HG03039 (cell line): ENCODE measurements at regions not wholly inside any gene's neighbourhood (a gene's known extent, or its start where the extent isn't known, plus 50 kb on each side); places are given as distances from the start of the nearest gene placed in this dataset.

ENCODE experiments used
- ATAC-seq: cut with Tn5 transposase; IDR thresholded peaks from one replicate; pipeline ENCODE4 v1.9.1; 2021; ENCODE audit warnings: mild to moderate bottlenecking, moderate library complexity; ENCODE audit not compliant: unreplicated experiment

GRCh38 chr2:193556766-193557470 is 1362.2 kb upstream of the TMEFF2 start:
- no peak for ATAC-seq

GRCh38 chr2:193549661-193550060 is 1354.9 kb upstream of the TMEFF2 start:
- ATAC-seq, result no peak

GRCh38 chr2:193542762-193543161 is 1348.0 kb upstream of the TMEFF2 start:
- no peak for ATAC-seq

GRCh38 chr2:193539188-193539587 is 1344.5 kb upstream of the TMEFF2 start:
- peak; percentile 83 for ATAC-seq

GRCh38 chr2:193538061-193538460 is 1343.3 kb upstream of the TMEFF2 start:
- ATAC-seq, result no peak

- ATAC-seq, result no peak
Measured at GRCh38 chr2:193537531-193537930, 1342.8 kb upstream of the TMEFF2 start.

GRCh38 chr2:193528458-193528857 is 1333.7 kb upstream of the TMEFF2 start:
- ATAC-seq, result no peak

- no peak for ATAC-seq
Measured at GRCh38 chr2:193527146-193527545, 1332.4 kb upstream of the TMEFF2 start.

- no peak for ATAC-seq
Measured at GRCh38 chr2:193523662-193524061, 1328.9 kb upstream of the TMEFF2 start.

- ATAC-seq, result no peak
Measured at GRCh38 chr2:193521523-193521922, 1326.8 kb upstream of the TMEFF2 start.

- no peak for ATAC-seq
Measured at GRCh38 chr2:193520709-193521458, 1326.2 kb upstream of the TMEFF2 start.

- ATAC-seq, result no peak
Measured at GRCh38 chr2:193518041-193518817, 1323.5 kb upstream of the TMEFF2 start.

- no peak for ATAC-seq
Measured at GRCh38 chr2:193517615-193518014, 1322.9 kb upstream of the TMEFF2 start.

GRCh38 chr2:193506035-193506434 is 1311.3 kb upstream of the TMEFF2 start:
- no peak for ATAC-seq

GRCh38 chr2:193505620-193506019 is 1310.9 kb upstream of the TMEFF2 start:
- ATAC-seq, result no peak

- no peak for ATAC-seq
Measured at GRCh38 chr2:193502363-193503035, 1307.8 kb upstream of the TMEFF2 start.

GRCh38 chr2:193496786-193497185 is 1302.1 kb upstream of the TMEFF2 start:
- no peak for ATAC-seq

GRCh38 chr2:193482557-193482956 is 1287.8 kb upstream of the TMEFF2 start:
- ATAC-seq, result peak; percentile 74

- no peak for ATAC-seq
Measured at GRCh38 chr2:193480187-193480586, 1285.5 kb upstream of the TMEFF2 start.

- ATAC-seq, result no peak
Measured at GRCh38 chr2:193476171-193476800, 1281.6 kb upstream of the TMEFF2 start.

GRCh38 chr2:193475038-193475437 is 1280.3 kb upstream of the TMEFF2 start:
- ATAC-seq, result no peak
